HG03045 (cell line): ENCODE measurements at regions not wholly inside any gene's neighbourhood (a gene's known extent, or its start where the extent isn't known, plus 50 kb on each side); places are given as distances from the start of the nearest gene placed in this dataset.

ENCODE experiments used
- ATAC-seq: cut with Tn5 transposase; IDR thresholded peaks from one replicate; pipeline ENCODE4 v1.9.1; 2021; ENCODE audit warnings: mild to moderate bottlenecking, moderate library complexity; ENCODE audit not compliant: unreplicated experiment

- no peak for ATAC-seq
Measured at GRCh38 chr5:56358046-56358445, 124.9 kb upstream of the ANKRD55 start.

GRCh38 chr5:56357426-56357825 lies 124.3 kb upstream of the ANKRD55 start:
- ATAC-seq, result no peak

DNA sequence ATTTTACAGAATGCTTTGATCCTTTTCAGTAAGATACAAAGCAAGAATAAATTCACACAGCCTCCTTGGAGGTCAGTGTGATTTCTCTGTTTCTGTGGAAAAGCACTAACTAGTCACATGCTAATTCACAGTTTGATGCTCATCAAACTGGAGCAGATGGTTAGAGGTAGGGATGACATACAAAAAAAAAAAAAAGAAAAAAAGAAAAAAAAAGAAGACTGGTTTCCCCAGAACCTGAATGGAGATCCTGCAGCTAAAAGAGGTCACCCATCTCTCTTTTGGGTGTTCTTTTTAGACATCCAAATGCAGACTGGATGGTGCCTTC lies 123.7 kb upstream of the ANKRD55 start:
- no peak for ATAC-seq

DNA sequence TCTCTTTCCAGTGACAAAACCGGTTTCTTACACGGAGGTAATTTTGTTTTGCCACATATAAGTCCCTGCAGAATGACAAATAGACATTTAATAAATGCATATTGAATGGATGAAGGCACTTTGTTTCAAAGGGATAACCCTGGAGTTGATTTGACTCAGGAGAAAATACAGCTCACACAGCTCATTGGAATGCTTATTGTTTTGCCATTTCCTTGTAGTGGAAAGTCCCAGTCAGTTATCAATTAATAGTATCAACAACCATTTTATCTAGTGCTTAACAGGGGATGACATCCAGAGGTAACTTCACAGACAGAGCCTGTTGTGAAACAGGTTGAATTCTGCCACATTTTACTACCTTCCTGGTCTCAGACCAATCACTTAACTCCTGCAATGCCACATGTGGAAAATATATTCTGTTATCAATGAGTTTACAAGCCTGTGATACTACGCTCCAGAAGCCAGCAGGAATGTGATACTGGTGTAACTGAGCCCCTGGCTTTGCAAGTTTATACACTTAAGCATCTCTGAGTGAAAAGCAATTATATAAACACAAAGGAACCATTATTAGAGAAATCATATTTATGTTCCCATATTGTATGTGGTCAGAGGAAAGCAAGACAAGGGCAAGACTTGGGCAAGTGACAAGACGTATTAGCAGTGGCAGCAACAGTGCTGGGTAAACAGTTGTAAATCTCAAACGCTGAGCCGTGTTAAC lies 123.1 kb upstream of the ANKRD55 start:
- ATAC-seq, result no peak

GRCh38 chr5:56354836-56355235 lies 121.7 kb upstream of the ANKRD55 start:
- no peak for ATAC-seq

GRCh38 chr5:56352808-56353590 lies 119.9 kb upstream of the ANKRD55 start:
- ATAC-seq, result no peak

DNA sequence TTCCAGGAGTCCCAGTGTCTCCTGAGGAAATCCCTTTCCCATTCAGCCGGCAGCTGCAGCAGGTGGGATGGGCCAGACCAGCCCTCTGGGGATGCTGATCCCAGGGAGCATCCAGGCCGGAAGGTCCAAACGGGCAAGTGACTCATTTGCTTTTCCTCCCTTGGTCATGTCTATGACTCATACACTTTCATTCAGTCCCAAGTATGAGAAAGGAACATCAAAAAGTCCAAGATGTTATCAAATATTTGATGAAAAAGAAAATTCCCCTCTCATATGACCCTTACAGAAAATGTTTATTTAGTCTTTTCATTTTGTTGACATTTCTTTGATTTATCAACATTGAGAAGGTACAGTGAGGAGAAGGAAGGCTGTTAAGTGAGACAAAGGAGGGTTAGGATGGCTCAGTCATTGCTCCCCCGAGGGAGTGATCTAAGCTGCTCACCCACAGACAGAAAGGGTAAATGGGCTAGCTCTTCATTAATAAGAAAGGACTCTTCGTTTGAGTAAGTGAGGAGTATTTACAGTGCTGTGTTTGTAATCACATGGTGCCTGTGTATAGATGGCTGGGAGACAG lies 117.6 kb upstream of the ANKRD55 start:
- ATAC-seq, result no peak

DNA sequence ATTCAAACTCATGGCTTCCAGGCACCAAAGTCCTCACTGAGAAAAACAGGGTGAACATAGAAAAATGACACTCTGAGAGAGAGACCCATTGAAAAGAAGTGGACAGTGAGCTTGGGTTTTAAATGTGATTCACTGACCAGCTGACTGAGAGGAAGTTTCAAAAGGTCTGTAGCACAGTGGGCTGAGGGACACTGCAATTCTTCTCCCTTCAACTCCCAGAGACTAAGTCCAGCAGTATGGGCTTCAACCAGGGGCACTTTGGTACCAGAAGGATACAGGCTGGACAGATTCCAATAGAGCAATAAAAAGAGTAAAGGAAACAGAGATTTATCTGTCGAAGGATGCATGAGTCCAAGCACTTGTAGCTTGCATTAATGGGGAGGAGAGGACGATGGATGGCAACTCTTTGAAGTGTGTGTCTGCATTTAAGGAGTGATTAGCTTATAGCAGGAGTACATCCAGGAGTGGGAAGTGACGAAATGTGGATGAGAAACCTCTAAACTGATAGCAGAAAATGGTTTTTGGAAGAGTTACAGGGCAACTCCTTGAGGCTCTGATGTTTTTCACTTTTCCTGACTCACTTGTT lies 117.0 kb upstream of the ANKRD55 start:
- no peak for ATAC-seq

- no peak for ATAC-seq
Measured at GRCh38 chr5:56349461-56349860, 116.3 kb upstream of the ANKRD55 start.

GRCh38 chr5:56346741-56347535 lies 113.8 kb upstream of the ANKRD55 start:
- no peak for ATAC-seq

DNA sequence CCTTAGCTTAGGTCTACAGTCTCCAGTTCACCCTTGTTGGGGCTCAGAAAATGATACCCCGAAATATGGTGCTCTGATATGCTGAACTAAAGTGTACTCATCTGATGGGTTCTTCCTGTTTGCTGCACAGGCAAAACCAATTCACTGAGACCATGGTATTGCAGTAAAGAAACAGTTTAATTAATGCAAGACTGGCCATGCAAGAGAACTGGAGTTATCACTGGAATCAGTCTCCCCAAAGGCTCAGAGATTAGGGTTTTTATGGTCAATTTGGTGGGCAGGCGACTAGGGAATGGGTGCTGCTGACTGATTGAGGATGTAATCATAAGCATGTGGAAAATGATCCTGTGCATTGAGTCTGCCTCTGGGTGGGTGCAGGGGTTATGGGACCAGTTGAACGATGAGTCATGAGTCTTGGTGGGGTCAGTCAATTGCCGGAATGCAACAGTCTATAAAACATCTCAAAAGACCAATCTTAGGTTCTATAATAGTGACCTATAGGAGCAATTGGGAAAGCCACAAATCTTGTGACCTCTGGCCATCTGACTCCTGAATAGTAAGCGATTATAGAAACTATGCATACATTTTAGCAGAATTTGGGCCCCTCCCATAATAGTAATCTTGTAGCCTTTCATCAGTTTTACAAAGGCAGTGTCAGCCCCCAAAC lies 113.0 kb upstream of the ANKRD55 start:
- ATAC-seq, result no peak

- ATAC-seq, result no peak
Measured at GRCh38 chr5:56345352-56345751, 112.2 kb upstream of the ANKRD55 start.

- no peak for ATAC-seq
Measured at GRCh38 chr5:56344594-56344993, 111.5 kb upstream of the ANKRD55 start.

DNA sequence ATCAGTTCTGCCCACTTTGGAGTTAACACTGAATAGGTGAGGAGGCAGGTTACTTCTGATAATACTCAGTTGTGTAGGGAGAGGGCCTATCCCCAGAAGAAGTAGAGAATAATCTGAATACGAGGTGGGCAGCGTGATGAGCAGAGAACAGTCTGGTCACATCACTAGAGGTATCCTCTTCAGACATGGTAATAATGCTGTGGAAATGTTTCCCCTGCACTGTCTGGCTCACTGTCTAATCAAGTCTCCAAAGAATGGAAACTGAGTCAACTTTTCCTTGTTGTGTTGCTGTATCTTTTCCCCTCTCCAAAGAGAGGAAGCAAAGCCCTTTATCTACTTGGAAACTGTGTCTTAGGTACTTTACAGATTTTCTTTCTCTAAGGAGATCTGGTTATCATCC lies 110.9 kb upstream of the ANKRD55 start:
- no peak for ATAC-seq

GRCh38 chr5:56342616-56343015 lies 109.5 kb upstream of the ANKRD55 start:
- no peak for ATAC-seq

DNA sequence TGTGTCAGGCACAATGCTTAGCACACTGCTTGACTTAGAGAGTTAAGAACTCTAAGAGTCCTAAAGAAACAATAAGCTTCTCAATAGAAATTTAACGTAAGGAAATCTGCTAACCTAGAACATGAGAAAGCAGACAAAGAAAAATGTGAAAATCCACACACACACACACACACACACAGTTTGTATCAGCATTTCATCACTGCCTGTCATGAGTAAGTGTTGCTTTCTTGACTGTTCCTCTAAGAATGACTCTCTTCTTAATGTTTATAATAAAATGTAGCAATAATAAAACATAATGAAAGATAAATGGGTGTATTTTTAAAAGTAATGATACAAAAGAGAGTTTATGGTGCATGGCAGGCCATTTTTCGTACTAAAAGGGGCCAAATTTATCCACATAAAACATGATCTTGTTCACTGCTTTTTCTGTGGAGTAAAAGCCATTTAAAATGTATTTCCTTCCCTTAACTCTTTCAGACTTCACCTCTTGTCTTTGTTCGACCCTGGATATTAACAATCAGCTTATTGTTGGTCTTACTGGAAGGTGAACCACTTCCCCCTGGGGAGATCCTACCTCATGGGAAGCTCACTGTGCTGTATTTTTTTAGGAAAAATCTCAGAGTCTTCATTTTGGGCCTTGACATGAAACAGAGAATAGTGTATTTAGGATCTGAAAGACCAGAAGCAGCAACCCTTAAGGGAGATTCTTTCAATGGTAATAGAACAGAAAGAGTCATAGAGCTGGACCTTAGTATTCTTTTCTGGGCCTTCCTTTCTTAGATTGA lies 107.3 kb upstream of the ANKRD55 start:
- ATAC-seq, result no peak

- no peak for ATAC-seq
Measured at GRCh38 chr5:56339732-56340131, 106.6 kb upstream of the ANKRD55 start.

- no peak for ATAC-seq
Measured at GRCh38 chr5:56337715-56338319, 104.7 kb upstream of the ANKRD55 start.

DNA sequence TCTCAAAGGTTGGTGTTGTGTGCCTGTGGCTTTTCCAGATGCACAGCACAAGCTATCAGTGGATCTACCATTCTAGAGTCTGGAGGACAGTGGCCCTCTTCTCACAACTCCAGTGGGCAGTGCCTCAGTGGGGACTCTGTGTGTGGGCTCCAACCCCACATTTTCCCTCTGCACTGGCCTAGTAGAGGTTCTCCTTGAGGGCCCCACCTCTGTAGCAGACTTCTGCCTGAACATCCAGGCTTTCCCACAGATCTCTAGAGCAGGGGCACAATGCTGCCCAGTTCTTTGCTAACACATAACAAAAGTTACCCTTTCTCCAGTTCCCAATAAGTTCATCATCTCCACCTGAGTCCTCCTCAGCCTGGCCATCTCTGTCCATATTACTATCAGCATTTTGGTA lies 102.1 kb upstream of the ANKRD55 start:
- ATAC-seq, result no peak
